LNCAP (cell line): ENCODE measurements at regions not wholly inside any gene's neighbourhood (a gene's known extent, or its start where the extent isn't known, plus 50 kb on each side); places are given as distances from the start of the nearest gene placed in this dataset.

Experiments
- TF ChIP-seq, protein P1 (sequence below): fragments of 450-650 bp; IDR thresholded peaks from 2 replicates; pipeline ENCODE4 v1.5.1; 2017; ENCODE audit warnings: mild to moderate bottlenecking

DNA sequence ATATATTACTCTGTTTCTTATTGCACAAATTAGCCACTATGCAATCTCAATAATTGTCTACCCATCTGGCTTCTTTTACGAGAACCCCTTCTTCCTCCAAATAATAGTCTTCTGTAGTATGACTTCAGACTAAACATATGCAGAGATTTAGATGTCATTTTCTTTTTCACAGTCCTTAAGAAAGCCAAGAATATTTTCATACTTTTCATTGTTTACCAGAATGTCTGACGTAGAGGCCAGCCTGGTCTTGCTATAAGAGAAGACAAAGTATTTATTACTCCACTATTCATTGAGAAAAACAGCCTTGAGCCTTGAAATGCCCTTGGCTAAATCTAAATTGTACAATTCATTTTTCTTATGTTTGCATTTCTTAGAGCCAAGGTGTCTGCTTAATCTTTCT, 714.9 kb upstream of the CXADR start:
- TF ChIP-seq, protein P1, sequence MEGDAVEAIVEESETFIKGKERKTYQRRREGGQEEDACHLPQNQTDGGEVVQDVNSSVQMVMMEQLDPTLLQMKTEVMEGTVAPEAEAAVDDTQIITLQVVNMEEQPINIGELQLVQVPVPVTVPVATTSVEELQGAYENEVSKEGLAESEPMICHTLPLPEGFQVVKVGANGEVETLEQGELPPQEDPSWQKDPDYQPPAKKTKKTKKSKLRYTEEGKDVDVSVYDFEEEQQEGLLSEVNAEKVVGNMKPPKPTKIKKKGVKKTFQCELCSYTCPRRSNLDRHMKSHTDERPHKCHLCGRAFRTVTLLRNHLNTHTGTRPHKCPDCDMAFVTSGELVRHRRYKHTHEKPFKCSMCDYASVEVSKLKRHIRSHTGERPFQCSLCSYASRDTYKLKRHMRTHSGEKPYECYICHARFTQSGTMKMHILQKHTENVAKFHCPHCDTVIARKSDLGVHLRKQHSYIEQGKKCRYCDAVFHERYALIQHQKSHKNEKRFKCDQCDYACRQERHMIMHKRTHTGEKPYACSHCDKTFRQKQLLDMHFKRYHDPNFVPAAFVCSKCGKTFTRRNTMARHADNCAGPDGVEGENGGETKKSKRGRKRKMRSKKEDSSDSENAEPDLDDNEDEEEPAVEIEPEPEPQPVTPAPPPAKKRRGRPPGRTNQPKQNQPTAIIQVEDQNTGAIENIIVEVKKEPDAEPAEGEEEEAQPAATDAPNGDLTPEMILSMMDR = no peak

DNA sequence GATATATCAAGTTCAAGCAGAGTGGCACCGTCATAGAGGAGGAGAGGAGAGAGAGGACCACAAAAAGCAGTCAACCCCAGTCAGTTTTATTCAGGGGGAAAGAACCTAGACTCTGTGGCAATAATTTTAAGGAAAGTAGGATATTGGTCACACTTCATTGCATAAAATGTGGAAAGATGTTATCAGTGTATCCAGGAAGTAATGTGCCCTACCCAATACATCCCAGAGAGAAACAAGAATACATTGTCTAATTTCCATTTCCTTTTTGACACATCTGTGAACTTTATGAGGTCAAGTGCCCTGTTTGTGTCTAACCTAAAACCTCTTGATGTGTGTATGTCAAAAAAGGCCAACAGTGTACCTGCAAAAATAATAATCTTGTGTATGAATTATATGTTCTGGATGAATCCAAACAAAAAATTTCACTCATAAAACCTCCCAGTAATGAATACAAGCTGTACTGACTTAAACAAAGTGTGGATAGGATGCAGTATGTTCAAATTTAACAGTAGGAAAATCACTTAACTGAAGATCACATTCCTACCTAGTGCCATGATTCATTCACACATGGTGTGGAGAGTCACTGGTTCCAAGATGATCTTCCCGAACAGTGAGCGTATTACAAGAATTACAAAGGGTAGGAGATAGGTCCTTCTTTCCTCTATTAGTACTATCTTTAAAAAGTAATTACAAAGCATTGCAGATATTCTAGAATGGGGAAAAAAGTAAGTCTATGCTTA, 712.1 kb upstream of the CXADR start:
- TF ChIP-seq, protein P1 = no peak

DNA sequence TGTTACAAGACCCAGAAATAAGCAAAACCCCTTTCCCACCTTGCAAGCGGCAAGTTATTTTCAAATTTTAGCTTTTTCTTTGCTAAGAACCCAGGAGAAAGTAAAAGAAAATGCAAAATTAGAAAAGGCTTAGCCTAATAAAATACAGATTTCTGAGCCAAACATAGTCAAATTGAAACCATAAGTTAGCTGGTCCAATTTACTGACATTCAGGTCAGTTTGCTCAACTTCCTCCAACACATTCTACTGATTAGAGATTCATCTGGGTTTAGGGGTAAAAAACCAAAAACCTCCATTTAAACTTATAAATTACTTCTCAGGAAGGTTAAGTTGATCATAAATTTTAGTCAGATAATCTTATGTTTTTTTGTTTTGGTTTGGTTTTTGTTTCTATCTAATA, 701.8 kb upstream of the CXADR start:
- TF ChIP-seq, protein P1 = no peak

DNA sequence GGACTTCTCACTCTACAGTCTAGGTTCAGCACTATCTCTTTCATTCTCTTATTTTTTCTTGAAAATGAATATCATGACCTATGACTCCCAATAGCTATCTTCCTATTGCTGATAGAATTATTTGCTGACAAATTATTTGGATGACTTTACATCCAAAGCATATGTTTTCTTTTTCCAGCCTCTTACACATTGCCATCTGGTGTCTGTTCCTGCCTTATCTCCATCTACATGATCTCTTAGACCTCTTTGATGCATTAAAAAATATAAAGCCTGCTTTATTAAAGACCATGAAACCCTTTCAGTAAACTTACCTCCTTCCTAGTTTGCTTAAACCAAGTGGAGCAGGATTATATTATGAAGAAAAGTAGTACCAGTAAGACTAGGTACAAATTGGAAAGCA, 700.9 kb upstream of the CXADR start:
- TF ChIP-seq, protein P1 = no peak

DNA sequence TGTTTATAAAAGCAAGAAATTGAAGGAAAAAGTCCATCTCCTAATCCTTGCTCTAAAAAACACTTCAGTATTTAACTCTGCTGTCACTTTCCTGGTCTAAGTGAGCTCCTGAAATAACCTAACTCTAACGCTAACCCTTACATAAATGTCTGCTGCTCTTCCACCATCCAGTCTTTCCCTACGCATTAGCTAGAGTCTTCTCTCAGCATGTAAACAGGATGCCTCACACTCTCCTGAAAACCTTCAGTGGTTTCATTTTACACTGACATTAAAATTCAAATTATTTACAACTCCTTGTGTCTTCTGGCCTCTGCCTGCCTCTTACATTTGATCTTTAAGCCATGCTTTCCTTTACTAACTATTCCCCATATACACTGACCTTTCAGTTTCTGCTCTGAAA, 697.6 kb upstream of the CXADR start:
- TF ChIP-seq, protein P1 = no peak

DNA sequence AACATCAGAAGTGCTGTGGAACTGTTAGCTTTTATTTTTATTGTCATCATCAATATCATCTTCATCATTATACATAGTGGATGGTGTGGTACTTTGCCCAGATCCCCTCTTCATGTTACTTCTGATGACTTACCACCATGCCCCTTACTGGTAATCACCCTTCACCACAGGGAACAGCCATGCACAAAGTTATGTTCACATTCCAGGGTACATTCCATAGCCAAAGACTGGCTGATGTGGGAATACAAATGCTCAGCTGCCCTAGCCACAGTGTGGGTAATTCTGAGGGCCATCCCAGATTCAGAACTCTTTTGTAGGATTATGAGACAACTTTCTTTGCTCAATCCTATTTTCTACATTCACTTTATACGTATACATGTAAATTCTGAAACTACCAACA, 691.3 kb upstream of the CXADR start:
- TF ChIP-seq, protein P1 = no peak

DNA sequence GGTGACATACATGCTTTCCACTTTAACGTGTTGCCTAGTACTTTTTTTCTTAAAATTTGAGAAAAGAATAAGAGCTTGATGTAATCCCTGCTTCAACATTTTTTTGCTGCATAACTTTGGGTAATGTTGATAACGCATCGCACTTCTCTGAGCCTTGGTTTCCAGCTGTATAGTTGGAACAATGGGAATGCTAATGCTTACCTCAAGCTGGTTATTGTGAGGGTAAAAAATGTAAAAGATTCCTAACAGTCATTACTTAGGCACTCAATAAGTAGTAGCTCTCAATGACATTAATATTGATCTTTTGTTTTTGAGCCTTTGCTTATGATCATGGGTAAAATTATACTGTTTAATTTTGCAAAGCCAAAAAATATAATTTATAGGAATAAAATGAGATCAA, 683.3 kb upstream of the CXADR start:
- TF ChIP-seq, protein P1 = no peak

DNA sequence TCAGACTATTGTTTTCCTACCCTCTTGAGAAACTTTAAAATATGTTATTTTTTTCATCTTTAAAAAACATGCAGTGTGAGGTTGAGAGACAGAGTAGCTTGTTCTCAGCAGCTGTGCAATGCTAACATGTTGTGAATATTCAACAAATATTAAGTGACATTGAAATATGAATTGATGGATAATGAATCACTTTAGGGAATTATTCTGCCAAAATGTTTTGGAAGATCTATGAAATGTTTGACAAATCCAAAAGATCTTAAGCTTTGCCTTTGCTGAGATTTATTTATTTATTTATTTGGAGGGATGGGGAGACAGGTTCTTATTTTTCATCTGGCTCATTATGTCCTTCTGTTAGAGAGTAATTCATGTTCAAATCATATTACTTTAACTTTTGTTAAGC, 680.1 kb upstream of the CXADR start:
- TF ChIP-seq, protein P1 = no peak
